Fibroblast of peridontal ligament (primary cell): ENCODE measurements at regions not wholly inside any gene's neighbourhood (a gene's known extent, or its start where the extent isn't known, plus 50 kb on each side); places are given as distances from the start of the nearest gene placed in this dataset.

Experiments
- DNase-seq: peaks from one replicate; pipeline ENCODE4 v3.0.0-alpha.2; 2010; ENCODE audit errors: extremely low read depth

- DNase-seq = no peak
Observed at GRCh38 chr1:39134768-39135333, 69.6 kb upstream of the MACF1 start.

- DNase-seq = peak; percentile 58
Observed at GRCh38 chr1:39136638-39137037, 67.9 kb upstream of the MACF1 start.

- peak; percentile 56 for DNase-seq
Observed at GRCh38 chr1:39139723-39140360, 64.7 kb upstream of the MACF1 start.

DNA sequence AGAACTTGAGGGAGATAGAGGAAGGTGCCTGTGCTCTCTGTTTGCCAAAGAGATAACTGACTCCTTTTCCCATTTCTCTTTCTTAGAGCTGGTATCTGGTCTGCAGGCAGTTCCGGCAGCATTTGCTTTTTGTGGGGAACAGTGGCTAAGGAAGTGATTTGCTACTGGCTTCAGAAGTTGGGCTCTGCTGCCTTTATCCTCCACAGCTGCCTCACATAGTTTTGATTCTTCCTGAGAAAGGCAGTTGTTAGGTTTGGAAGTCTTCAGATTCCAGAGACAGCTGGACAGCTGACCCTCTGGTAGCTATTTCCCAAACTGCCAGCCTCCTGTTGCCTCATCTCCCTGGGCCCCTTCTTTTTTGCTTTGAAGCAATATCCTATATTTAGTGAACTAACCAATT lies 62.6 kb upstream of the MACF1 start:
- DNase-seq = peak; percentile 85

GRCh38 chr1:39142401-39143060 lies 62.0 kb upstream of the MACF1 start:
- peak; percentile 38 for DNase-seq

- no peak for DNase-seq
Observed at GRCh38 chr1:39144924-39145323, 59.6 kb upstream of the MACF1 start.

DNA sequence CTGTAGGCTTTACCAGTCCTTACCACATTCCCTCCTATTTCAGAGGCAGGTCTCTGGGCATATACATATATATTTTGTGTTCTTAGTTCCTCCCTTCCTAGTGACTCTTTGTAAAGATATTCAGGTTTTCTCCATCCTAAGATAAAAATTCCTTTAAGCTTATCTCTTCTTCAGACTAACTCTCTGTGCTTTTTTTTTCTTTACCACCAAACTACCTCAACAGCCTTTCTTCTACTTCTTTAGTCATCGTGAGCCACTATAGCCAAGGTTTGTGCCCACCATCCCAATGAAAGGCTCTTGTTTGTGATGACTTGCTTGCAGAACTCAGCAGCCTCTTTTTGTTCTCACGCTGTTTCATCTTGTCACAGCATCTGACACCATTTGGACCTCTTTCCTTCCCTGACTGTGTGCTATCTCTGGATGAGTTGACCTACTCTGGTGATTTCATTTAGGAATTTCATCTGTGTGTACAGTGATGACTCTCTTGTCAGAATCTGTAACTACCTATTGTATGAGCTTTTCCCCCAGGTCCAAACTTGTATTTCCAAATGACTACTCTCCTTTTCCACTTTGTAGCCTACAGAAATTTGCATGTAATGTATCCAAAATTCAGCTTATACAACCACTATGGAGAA lies 59.0 kb upstream of the MACF1 start:
- no peak for DNase-seq

DNA sequence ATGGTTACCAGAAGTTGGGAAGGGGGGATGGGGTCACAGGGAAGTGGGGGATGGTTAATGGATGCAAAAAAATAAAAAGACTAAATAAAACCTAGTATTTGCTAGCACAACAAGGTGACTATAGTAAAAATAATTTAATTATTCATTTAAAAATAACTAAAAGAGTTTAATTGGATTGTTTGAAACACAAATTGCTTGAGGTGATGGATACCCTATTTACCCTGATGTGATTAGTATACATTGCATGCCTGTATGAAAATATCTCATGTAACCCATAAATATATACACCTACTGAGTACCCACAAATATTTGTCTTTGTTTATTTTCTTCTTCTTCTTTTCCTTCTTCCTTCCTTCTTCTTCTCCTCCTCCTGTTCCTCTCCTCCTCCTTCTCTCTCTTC lies 57.8 kb upstream of the MACF1 start:
- no peak for DNase-seq

GRCh38 chr1:39147099-39148025 lies 57.1 kb upstream of the MACF1 start:
- DNase-seq = no peak

- DNase-seq = no peak
Observed at GRCh38 chr1:39148942-39149341, 55.6 kb upstream of the MACF1 start.

DNA sequence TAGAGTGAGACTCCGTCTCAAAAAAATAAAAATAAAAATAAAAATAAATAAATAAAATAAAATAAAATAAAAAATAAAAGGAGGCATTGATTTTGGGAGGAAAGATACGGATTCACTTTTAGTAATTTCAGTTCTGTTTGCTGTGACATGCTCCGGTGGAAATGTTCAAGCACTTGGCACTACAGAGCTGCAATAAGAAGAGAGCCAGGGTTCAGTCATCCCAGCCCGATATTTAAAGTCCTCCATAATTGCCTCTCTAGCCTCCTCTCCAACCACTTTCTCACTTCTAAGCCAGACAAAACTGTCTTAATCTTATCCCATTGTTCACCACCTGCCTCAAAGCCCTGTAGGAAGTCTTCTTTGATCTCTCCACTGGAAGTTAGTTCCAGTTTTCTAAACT lies 55.0 kb upstream of the MACF1 start:
- no peak for DNase-seq

- DNase-seq = no peak
Observed at GRCh38 chr1:39150779-39151178, 53.7 kb upstream of the MACF1 start.

GRCh38 chr1:39151267-39151666 lies 53.2 kb upstream of the MACF1 start:
- DNase-seq = no peak

GRCh38 chr1:39152923-39153322 lies 51.6 kb upstream of the MACF1 start:
- DNase-seq = no peak

DNA sequence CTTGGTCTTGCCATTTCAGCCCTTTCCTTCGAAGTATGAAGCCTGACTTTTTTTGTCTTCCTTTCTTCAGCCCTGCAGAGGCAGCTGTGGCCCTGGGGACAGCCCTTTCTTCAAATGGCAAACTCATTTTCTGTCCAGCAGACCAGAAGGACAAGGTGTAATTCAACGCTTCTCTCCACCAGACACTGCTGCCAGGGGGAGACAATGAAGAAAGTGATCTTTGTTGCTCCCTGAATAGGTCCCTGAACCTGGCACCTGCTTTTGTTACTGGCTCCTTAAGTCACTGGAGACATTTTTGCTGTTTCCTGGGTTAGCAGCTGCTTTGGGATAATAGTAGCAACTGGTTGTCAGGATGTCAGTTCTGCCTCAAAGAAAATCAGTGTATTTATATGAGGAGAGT lies 50.8 kb upstream of the MACF1 start:
- DNase-seq = no peak

- peak; percentile 86 for DNase-seq
Observed at GRCh38 chr1:39154553-39155421, 49.7 kb upstream of the MACF1 start.
